ENCODE measurements at regions not wholly inside any gene's neighbourhood (a gene's known extent, or its start where the extent isn't known, plus 50 kb on each side); places are given as distances from the start of the nearest gene placed in this dataset.

DNA sequence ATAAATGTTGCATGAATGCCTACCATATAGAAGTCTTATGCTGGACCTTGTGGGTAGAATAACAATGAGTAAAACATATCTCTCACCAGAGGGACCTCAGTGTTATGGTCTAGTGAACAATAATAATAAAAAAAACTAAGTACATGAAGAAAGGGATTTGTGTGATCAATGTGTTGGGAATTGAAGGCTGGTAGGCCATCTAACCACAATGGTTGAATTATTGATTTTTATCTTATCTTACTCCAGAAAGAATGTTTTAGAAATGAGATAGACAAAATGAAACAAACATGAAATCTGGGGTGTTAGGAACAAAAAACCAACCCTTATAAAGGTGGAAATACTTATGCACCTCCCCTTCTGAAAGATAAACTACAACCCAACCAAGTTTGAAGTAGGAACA, 243.9 kb upstream of the LRIG3 start:
- no peaks in the 10 kb centered on the region for H3K9me3 Mint-ChIP-seq
- no peak overlapping the region for H3K4me3 Mint-ChIP-seq
- DNase-seq: no peak
- H3K4me1 Mint-ChIP-seq: no peaks in the 10 kb centered on the region
- CTCF ChIA-PET: no interaction called here
- H3K36me3 Mint-ChIP-seq (ENCODE audit: low read depth): no peaks in the 10 kb centered on the region
- POLR2A ChIA-PET: no interaction called here
- no peaks in the 10 kb centered on the region for H3K27me3 Mint-ChIP-seq
- H3K27ac Mint-ChIP-seq: no peak overlapping the region

DNA sequence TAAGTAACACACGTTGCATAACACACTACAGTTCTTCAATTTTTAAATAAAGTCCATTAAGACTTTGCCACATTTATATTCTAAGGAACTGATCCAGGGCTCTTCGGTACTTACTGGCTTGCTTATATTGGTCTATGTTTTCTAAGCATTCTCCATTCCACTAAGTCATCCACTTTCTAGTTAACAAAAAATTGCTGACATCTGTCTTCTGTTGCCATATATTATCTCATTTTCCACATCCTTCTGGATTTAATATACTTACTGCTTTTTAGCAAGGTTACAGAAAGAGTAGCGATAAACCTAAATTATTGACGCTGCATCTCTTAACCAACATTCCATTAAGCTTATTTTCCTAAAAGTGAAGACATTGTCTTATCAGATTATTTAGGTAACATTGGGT, 238.4 kb upstream of the LRIG3 start:
- no peak for DNase-seq
- H3K9me3 Mint-ChIP-seq: peaks cover 7% of the 10 kb centered on the region
- POLR2A ChIA-PET: no interaction called here
- no peaks in the 10 kb centered on the region for H3K27me3 Mint-ChIP-seq
- H3K36me3 Mint-ChIP-seq (ENCODE audit: low read depth): no peaks in the 10 kb centered on the region
- no peak overlapping the region for H3K4me3 Mint-ChIP-seq
- no peaks in the 10 kb centered on the region for H3K4me1 Mint-ChIP-seq
- CTCF ChIA-PET: interaction anchor here (0.8 to 1.4 kb wide), 2 partner anchors 8 to 9 kb away, joined by 3 to 5 read pairs; no protein-coding TSS in a partner anchor
- H3K27ac Mint-ChIP-seq: no peak overlapping the region

DNA sequence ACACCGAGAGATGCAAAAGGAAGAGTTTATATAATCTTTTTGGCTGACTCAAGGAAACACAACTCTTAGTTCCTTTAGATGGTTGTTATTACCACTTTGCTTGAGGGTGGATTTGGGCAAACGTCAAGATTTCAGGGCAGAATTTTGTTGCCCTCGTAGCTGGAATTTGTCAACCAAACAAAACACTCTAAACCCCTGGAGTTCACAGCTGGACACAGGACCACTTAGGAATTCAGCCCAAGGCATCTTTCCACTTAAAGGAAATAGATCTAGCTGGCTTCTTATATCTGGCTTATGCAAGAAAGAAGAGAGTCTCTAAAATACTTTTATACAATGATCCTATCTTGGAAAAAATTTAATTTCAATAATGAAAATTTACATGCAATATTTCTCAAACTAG, 237.8 kb upstream of the LRIG3 start:
- Mint-ChIP-seq H3K4me1 (no peaks in the 10 kb centered on the region), H3K4me3 (no peak overlapping the region), H3K9me3 (peaks cover 7% of the 10 kb centered on the region), H3K27me3 (no peaks in the 10 kb centered on the region), H3K36me3 (ENCODE audit: low read depth) (no peaks in the 10 kb centered on the region), H3K27ac (no peak overlapping the region)
- ChIA-PET POLR2A (no interaction called here), CTCF (interaction anchor here (0.8 kb wide), 1 partner anchor 8 kb away, joined by 3 read pairs; no protein-coding TSS in a partner anchor)
- no peak for DNase-seq

DNA sequence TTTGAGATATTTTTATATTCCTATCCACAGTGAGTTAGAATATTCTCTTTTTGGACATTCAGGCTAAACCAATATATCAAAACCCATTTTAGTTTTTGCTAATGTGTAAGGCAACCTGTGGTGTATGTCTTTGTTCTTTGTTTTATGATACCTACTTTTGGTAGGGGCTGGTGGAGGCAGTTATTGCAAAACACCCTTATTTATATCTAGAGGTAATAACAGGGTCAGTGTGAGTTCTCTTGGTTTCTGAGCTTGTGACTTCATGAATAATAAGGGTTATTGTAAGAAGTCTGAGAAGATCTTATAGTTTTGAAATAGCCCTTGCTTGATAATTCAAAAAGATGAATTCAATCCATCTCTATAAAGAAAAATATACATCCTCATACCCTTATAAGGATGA, 235.1 kb upstream of the LRIG3 start:
- H3K4me3 Mint-ChIP-seq: no peak overlapping the region
- no peaks in the 10 kb centered on the region for H3K4me1 Mint-ChIP-seq
- H3K27me3 Mint-ChIP-seq: no peaks in the 10 kb centered on the region
- DNase-seq: no peak
- POLR2A ChIA-PET: no interaction called here
- H3K27ac Mint-ChIP-seq: no peak overlapping the region
- no peaks in the 10 kb centered on the region for H3K36me3 Mint-ChIP-seq (ENCODE audit: low read depth)
- CTCF ChIA-PET: no interaction called here
- peaks cover 7% of the 10 kb centered on the region for H3K9me3 Mint-ChIP-seq

DNA sequence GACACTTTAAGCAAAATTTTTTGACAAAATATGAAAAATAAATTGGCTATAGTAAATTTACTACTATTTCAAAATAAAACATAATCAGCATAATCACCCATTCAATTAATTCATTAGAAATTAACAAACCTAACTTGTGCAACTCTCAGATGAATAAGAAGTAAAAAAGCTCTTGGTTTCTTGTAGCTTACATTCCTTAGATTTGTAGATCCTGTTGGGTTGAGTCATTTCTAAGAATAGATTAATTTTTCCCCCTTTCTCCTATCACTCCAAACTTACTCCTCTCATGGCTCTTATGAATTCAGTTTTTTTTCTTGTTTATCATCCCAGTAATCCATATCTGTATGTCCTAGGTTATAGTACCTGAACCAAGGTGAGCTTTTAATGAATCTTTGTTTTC, 230.9 kb upstream of the LRIG3 start:
- ChIA-PET CTCF (interaction anchor here (0.8 to 3.3 kb wide), 7 partner anchors 10 to 610 kb away, joined by 3 to 20 read pairs (median 3); no protein-coding TSS in a partner anchor), POLR2A (no interaction called here)
- Mint-ChIP-seq H3K4me1 (no peaks in the 10 kb centered on the region), H3K36me3 (ENCODE audit: low read depth) (no peaks in the 10 kb centered on the region), H3K27ac (no peak overlapping the region), H3K9me3 (peaks cover 4% of the 10 kb centered on the region), H3K4me3 (no peak overlapping the region), H3K27me3 (no peaks in the 10 kb centered on the region)
- DNase-seq: no peak

DNA sequence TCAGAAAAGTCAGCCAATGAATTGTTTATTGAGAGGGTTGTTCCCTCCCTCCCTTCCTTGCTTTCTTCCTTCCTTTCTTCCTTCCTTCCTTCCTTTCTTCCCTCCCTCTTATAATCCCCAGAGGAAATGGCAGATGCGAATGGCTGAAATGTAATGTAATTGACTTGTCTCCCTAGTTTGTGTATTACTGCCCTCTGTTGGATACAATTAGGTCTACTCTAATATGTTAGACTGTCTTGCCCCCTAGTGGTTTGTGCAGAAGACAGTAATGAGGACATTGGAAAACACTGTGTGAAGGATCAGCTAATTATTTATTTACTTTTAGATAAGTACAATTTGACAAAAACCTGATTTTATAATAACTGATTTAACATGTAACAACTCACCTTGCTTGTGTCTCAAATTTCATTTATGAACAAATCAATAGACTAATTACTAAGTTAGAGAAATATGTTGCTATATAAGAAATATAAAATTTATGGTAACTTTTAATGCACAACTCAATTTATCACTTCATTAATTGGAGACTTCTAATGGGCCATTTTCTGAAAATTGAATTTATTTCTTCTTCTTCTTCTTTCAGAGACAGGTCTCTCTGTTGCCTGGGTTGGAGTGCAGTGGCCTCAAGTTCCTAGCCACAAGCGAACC, 229.8 kb upstream of the LRIG3 start:
- no peaks in the 10 kb centered on the region for H3K36me3 Mint-ChIP-seq (ENCODE audit: low read depth)
- no peak for DNase-seq
- H3K9me3 Mint-ChIP-seq: peaks cover 2% of the 10 kb centered on the region
- no peaks in the 10 kb centered on the region for H3K27me3 Mint-ChIP-seq
- ChIA-PET POLR2A (no interaction called here), CTCF (interaction anchor here (0.8 to 3.3 kb wide), 7 partner anchors 8 to 611 kb away, joined by 3 to 20 read pairs (median 3); no protein-coding TSS in a partner anchor)
- H3K4me3 Mint-ChIP-seq: no peak overlapping the region
- no peaks in the 10 kb centered on the region for H3K4me1 Mint-ChIP-seq
- H3K27ac Mint-ChIP-seq: no peak overlapping the region

DNA sequence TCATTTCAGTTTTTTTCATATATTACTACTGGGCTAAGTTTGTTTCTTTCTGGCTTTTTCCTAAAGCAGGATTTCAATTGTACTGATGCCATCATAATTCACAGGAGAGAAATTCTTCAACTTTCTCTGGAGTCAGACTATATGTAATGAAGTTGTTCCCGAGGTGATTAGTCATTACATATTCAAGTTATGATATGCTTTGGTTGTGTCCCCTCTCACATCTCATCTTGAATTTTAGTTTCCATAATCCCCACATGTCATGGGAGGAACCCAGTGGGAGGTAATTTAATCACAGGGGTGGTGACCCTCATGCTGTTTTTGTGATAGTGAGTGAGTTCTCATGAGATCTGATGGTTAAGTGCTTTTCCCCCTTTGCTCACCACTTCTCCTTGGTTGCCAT, 227.5 kb upstream of the LRIG3 start:
- ChIA-PET POLR2A (no interaction called here), CTCF (no interaction called here)
- no peak for DNase-seq
- Mint-ChIP-seq H3K27ac (no peak overlapping the region), H3K36me3 (ENCODE audit: low read depth) (no peaks in the 10 kb centered on the region), H3K4me3 (no peak overlapping the region), H3K4me1 (no peaks in the 10 kb centered on the region), H3K9me3 (no peaks in the 10 kb centered on the region), H3K27me3 (no peaks in the 10 kb centered on the region)

DNA sequence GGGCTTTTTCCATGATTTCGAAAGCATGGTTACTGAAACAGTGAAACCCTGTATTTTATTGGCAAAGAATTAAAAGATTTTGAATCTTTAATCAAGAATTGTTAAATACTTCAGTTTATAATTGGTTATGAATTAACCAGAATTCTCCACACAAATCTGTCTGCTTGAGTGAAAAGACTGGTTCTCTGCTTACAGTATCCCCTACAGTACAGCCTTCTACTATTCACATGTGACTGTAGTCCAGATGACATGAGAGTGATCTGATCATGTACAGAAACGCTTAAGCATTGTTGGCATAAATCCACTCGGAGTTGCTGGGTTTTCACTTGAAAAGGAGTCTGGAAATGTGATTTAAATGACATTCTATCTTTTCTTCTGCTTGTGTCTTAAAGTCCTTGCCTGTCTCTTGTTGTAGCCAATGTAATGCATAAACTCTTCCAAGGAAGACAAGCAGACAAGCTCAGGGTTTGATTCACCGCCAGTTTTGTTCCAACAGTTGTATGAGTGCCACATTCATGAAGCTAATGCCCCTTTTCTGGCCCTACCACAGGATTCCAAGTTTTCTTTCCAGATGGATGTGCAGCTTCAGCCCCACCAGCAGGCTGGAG, 222.0 kb upstream of the LRIG3 start:
- H3K36me3 Mint-ChIP-seq (ENCODE audit: low read depth): no peaks in the 10 kb centered on the region
- H3K27me3 Mint-ChIP-seq: no peaks in the 10 kb centered on the region
- no peaks in the 10 kb centered on the region for H3K9me3 Mint-ChIP-seq
- ChIA-PET CTCF (interaction anchor here (0.8 kb wide), 1 partner anchor 9 kb away, joined by 3 read pairs; no protein-coding TSS in a partner anchor), POLR2A (no interaction called here)
- no peak for DNase-seq
- no peaks in the 10 kb centered on the region for H3K4me1 Mint-ChIP-seq
- no peak overlapping the region for H3K27ac Mint-ChIP-seq
- no peak overlapping the region for H3K4me3 Mint-ChIP-seq

DNA sequence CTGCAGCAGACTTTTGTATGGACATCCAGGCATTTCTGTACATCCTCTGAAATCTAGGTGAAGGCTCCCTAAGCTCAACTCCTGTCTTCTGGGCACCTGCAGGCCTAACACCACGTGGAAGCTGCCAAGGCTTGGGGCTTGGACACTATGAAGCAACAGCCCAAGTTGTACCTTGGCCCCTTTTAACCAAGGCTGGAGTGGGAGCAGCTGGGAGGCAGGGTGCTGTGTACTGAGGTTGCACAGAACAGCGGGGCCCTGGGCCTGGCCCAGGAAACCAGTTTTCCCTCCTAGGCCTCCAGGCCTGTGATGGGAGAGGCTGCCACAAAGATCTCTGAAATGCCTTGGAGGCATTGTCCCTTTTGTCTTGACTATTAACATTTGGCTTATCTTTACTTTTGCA, 214.4 kb upstream of the LRIG3 start:
- H3K4me1 Mint-ChIP-seq: no peaks in the 10 kb centered on the region

DNA sequence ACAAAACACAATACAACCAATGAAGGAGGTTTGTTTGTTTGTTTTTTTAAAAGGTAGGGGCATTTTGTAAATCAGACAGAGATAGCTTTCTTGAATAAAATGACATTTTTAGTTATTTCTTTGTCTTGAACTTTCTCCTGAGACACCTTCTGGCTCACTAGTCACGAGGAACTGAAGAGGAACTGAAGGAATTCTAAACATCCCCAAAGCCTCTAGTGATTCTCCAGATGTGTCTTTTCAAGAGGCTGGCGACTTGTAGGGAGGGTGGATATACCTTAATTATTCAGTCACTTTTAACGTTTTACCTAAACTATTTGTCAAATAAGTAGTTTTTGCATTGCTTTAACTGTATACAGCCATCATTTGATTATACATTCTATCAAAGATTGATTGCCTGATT, 211.2 kb upstream of the LRIG3 start:
- Mint-ChIP-seq H3K27ac (no peak overlapping the region), H3K4me3 (no peak overlapping the region), H3K27me3 (no peaks in the 10 kb centered on the region), H3K9me3 (no peaks in the 10 kb centered on the region), H3K36me3 (ENCODE audit: low read depth) (no peaks in the 10 kb centered on the region), H3K4me1 (no peaks in the 10 kb centered on the region)
- ChIA-PET POLR2A (no interaction called here), CTCF (no interaction called here)
- no peak for DNase-seq

More for the DNA sequence above, 214.4 kb upstream of the LRIG3 start:
- no peaks in the 10 kb centered on the region for H3K36me3 Mint-ChIP-seq (ENCODE audit: low read depth)
- H3K27ac Mint-ChIP-seq: no peak overlapping the region
- no peak overlapping the region for H3K4me3 Mint-ChIP-seq
- ChIA-PET CTCF (no interaction called here), POLR2A (no interaction called here)
- H3K9me3 Mint-ChIP-seq: no peaks in the 10 kb centered on the region
- no peaks in the 10 kb centered on the region for H3K27me3 Mint-ChIP-seq
- DNase-seq: no peak

DNA sequence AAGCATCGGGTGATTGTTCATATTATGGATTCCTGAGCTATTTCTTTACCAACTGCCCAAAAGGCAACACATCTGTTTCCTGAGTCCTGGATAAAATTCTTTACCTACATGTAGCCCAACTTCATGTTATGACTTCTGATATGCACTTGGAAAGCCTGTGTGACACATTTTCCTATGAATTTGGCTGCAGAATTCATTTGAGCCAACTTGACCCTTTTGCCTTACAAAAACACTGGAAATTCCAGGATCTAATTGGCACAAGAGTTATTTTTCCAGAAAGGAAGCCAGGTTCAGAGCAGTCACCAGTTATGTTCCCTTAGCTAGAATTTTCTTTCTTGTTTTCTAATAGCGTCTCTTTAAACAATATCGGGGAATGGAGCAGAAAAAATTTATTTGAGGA, 202.5 kb upstream of the LRIG3 start:
- Mint-ChIP-seq H3K4me3 (no peak overlapping the region), H3K36me3 (ENCODE audit: low read depth) (no peaks in the 10 kb centered on the region), H3K9me3 (peaks cover 2% of the 10 kb centered on the region), H3K4me1 (no peaks in the 10 kb centered on the region), H3K27ac (no peak overlapping the region), H3K27me3 (no peaks in the 10 kb centered on the region)
- no peak for DNase-seq
- CTCF ChIA-PET: no interaction called here
- POLR2A ChIA-PET: no interaction called here

DNA sequence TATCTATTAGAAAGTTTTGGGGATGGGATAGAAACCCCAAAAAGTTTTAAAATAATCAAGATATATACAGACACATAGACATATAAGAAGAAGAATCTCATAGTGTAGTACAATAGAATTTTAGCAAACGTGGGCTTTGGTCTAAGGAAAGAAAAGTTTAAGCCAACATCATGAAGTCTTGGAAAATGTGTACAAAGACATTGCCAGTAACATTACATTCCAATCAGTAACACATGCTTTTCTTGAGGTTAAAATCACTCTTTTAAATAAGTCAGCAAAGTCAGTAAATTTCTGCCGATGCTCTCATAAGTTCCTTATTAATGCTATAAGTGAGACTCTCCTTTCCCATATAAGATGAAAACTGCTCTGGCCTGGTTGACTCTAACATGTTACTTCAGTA, 201.1 kb upstream of the LRIG3 start:
- Mint-ChIP-seq H3K27me3 (no peaks in the 10 kb centered on the region), H3K9me3 (peaks cover 2% of the 10 kb centered on the region), H3K4me1 (no peaks in the 10 kb centered on the region), H3K27ac (no peak overlapping the region), H3K36me3 (ENCODE audit: low read depth) (no peaks in the 10 kb centered on the region), H3K4me3 (no peak overlapping the region)
- POLR2A ChIA-PET: no interaction called here
- DNase-seq: no peak
- CTCF ChIA-PET: no interaction called here

DNA sequence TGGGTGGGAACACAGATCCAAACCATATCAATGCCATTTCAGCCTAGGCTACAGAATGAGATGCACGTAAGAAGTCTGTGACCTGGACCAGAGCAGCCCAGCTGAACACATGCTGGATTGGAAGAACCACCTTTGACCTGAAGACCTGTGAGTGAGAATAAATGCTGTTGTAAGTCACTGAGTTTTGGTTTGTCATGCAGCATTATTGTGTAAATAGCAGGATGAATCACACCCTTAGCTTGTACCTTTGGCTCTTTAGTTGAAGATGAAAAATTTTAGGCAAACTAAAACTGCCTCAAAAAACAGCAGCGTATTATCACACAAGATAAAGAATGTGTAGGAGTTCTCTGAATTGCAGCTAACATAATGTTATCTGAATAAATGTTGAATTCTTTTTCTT, 199.4 kb upstream of the LRIG3 start:
- Mint-ChIP-seq H3K27ac (no peak overlapping the region), H3K4me3 (no peak overlapping the region), H3K9me3 (no peaks in the 10 kb centered on the region), H3K4me1 (no peaks in the 10 kb centered on the region), H3K36me3 (ENCODE audit: low read depth) (no peaks in the 10 kb centered on the region), H3K27me3 (no peaks in the 10 kb centered on the region)
- no peak for DNase-seq
- ChIA-PET POLR2A (no interaction called here), CTCF (no interaction called here)

DNA sequence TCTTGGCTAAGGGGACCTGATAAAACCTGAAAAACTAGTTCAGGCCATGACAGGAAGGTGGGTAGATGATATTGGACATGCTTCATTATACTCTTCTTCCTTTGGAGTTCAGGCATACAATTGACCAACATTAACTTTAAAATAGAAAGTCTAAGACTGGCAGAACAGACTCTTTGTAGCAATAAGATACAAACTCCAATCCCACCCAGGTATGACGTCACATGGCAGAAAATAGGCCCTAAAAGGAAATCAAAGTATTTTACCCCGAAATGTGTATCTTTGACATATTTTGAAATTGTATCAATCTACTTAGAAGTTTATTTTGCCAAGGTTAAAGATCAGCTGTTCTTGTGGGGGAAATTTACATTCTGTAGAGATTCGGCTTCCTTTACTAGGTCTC, 198.1 kb upstream of the LRIG3 start:
- no peak overlapping the region for H3K4me3 Mint-ChIP-seq

More for the DNA sequence above, 198.1 kb upstream of the LRIG3 start:
- Mint-ChIP-seq H3K36me3 (ENCODE audit: low read depth) (no peaks in the 10 kb centered on the region), H3K4me1 (no peaks in the 10 kb centered on the region), H3K9me3 (no peaks in the 10 kb centered on the region), H3K27ac (no peak overlapping the region), H3K27me3 (no peaks in the 10 kb centered on the region)
- DNase-seq: no peak
- ChIA-PET CTCF (no interaction called here), POLR2A (no interaction called here)
